Activated gamma-delta T cell treated with anti-CD3 and anti-CD28 coated beads, Interleukin-2, amount 50 U/mL, for 16 hours (primary cell): ENCODE measurements at regions not wholly inside any gene's neighbourhood (a gene's known extent, or its start where the extent isn't known, plus 50 kb on each side); places are given as distances from the start of the nearest gene placed in this dataset.

Experiments
- DNase-seq: peaks from one replicate; pipeline ENCODE4 v3.0.0-alpha.2; 2020; ENCODE audit warnings: low read depth

GRCh38 chr9:106052735-106053134, 358.4 kb downstream of the TMEM38B start:
- no peak for DNase-seq

GRCh38 chr9:106056328-106056727, 362.0 kb downstream of the TMEM38B start:
- no peak for DNase-seq

- no peak for DNase-seq
Measured at GRCh38 chr9:106058460-106058859, 364.1 kb downstream of the TMEM38B start.

- no peak for DNase-seq
Measured at GRCh38 chr9:106059886-106060285, 365.5 kb downstream of the TMEM38B start.

- DNase-seq: no peak
Measured at GRCh38 chr9:106060885-106061284, 366.5 kb downstream of the TMEM38B start.

GRCh38 chr9:106062250-106062649, 367.9 kb downstream of the TMEM38B start:
- no peak for DNase-seq

- no peak for DNase-seq
Measured at GRCh38 chr9:106065136-106065535, 370.8 kb downstream of the TMEM38B start.

- DNase-seq: no peak
Measured at GRCh38 chr9:106065579-106066214, 371.4 kb downstream of the TMEM38B start.

- DNase-seq: no peak
Measured at GRCh38 chr9:106066940-106067524, 372.7 kb downstream of the TMEM38B start.

- DNase-seq: no peak
Measured at GRCh38 chr9:106069241-106069640, 374.9 kb downstream of the TMEM38B start.

- no peak for DNase-seq
Measured at GRCh38 chr9:106072421-106072820, 378.1 kb downstream of the TMEM38B start.

- DNase-seq: no peak
Measured at GRCh38 chr9:106074006-106074405, 379.7 kb downstream of the TMEM38B start.

GRCh38 chr9:106075236-106075959, 381.1 kb downstream of the TMEM38B start:
- no peak for DNase-seq

GRCh38 chr9:106075960-106076327, 381.6 kb downstream of the TMEM38B start:
- DNase-seq: no peak

GRCh38 chr9:106076711-106077110, 382.4 kb downstream of the TMEM38B start:
- no peak for DNase-seq

- no peak for DNase-seq
Measured at GRCh38 chr9:106077731-106078130, 383.4 kb downstream of the TMEM38B start.

- no peak for DNase-seq
Measured at GRCh38 chr9:106082621-106083020, 388.3 kb downstream of the TMEM38B start.

GRCh38 chr9:106084702-106085101, 390.4 kb downstream of the TMEM38B start:
- no peak for DNase-seq

- DNase-seq: no peak
Measured at GRCh38 chr9:106085479-106085878, 391.1 kb downstream of the TMEM38B start.

- no peak for DNase-seq
Measured at GRCh38 chr9:106092083-106092482, 397.7 kb downstream of the TMEM38B start.

GRCh38 chr9:106102821-106103220, 408.5 kb downstream of the TMEM38B start:
- DNase-seq: no peak

- DNase-seq: no peak
Measured at GRCh38 chr9:106104887-106105286, 410.5 kb downstream of the TMEM38B start.

- DNase-seq: no peak
Measured at GRCh38 chr9:106106396-106106795, 412.1 kb downstream of the TMEM38B start.

- no peak for DNase-seq
Measured at GRCh38 chr9:106107716-106108115, 413.4 kb downstream of the TMEM38B start.
